ENCODE measurements at regions not wholly inside any gene's neighbourhood (a gene's known extent, or its start where the extent isn't known, plus 50 kb on each side); places are given as distances from the start of the nearest gene placed in this dataset.

- ChIA-PET CTCF (ENCODE audit: unreplicated experiment) (interaction anchor here (0.6 kb wide), 1 partner anchor 57 kb away, joined by 3 read pairs; no protein-coding TSS in a partner anchor), POLR2A (interaction anchor here (0.6 kb wide), 1 partner anchor 74 kb away, joined by 6 read pairs; no protein-coding TSS in a partner anchor)
- Histone ChIP-seq H4K20me1 (ENCODE audit: insufficient read depth, low read length) (no peaks in the 10 kb centered on the region), H3K4me2 (ENCODE audit: low read length) (no peak overlapping the region), H3K4me3 (ENCODE audit: low read depth, low read length, poor library complexity, severe bottlenecking) (no peak overlapping the region), H3K79me2 (ENCODE audit: insufficient read depth, low read depth, low read length) (no peaks in the 10 kb centered on the region), H3K4me1 (ENCODE audit: insufficient read depth, low read length, poor library complexity, severe bottlenecking) (no peaks in the 10 kb centered on the region), H3K36me3 (ENCODE audit: insufficient read depth, low read length) (no peaks in the 10 kb centered on the region), H3K9me3 (ENCODE audit: low read length) (no peaks in the 10 kb centered on the region), H2AFZ (ENCODE audit: low read length) (no peak overlapping the region), H3K9me2 (ENCODE audit: insufficient read depth, low read length) (no peaks in the 10 kb centered on the region), H3K27ac (ENCODE audit: low read depth, low read length, poor library complexity, severe bottlenecking) (no peak overlapping the region)
- TF ChIP-seq CTCF (conservative IDR thresholded peaks at IDR 0.05; ENCODE audit: low read length) (no peak), EZH2phosphoT487 (IDR thresholded peaks at IDR 0.05; ENCODE audit: borderline replicate concordance, low read depth, low read length) (no peak)
- no peak for DNase-seq (ENCODE audit: low spot score)
- BruUV-seq (replicated peaks): no TSS peak
- intact Hi-C loops (cut with micrococcal nuclease; ENCODE audit: unreplicated experiment): no loop called here
These were observed 164.0 kb upstream of the DTNBP1 start for GRCh38 chr6:15826814-15827318.

GRCh38 chr6:15825332-15825930 lies 162.6 kb upstream of the DTNBP1 start:
- ChIA-PET POLR2A (interaction anchor here (0.8 kb wide), 1 partner anchor 15 kb away, joined by 3 read pairs; no protein-coding TSS in a partner anchor), CTCF (ENCODE audit: unreplicated experiment) (no interaction called here)
- Histone ChIP-seq H3K4me3 (ENCODE audit: low read depth, low read length, poor library complexity, severe bottlenecking) (no peak overlapping the region), H3K36me3 (ENCODE audit: insufficient read depth, low read length) (no peaks in the 10 kb centered on the region), H3K27ac (ENCODE audit: low read depth, low read length, poor library complexity, severe bottlenecking) (no peak overlapping the region), H3K4me1 (ENCODE audit: insufficient read depth, low read length, poor library complexity, severe bottlenecking) (no peaks in the 10 kb centered on the region), H3K9me2 (ENCODE audit: insufficient read depth, low read length) (no peaks in the 10 kb centered on the region), H3K79me2 (ENCODE audit: insufficient read depth, low read depth, low read length) (no peaks in the 10 kb centered on the region), H2AFZ (ENCODE audit: low read length) (no peak overlapping the region), H3K9me3 (ENCODE audit: low read length) (no peaks in the 10 kb centered on the region), H4K20me1 (ENCODE audit: insufficient read depth, low read length) (no peaks in the 10 kb centered on the region), H3K4me2 (ENCODE audit: low read length) (no peak overlapping the region)
- DNase-seq (ENCODE audit: low spot score): no peak
- intact Hi-C loops (cut with micrococcal nuclease; ENCODE audit: unreplicated experiment): no loop called here
- no TSS peak for BruUV-seq (replicated peaks)
- TF ChIP-seq CTCF (conservative IDR thresholded peaks at IDR 0.05; ENCODE audit: low read length) (no peak), EZH2phosphoT487 (IDR thresholded peaks at IDR 0.05; ENCODE audit: borderline replicate concordance, low read depth, low read length) (no peak)

GRCh38 chr6:15824811-15825210 lies 162.0 kb upstream of the DTNBP1 start:
- no peaks in the 10 kb centered on the region for H3K4me1 ChIP-seq (ENCODE audit: insufficient read depth, low read length, poor library complexity, severe bottlenecking)
- H3K9me3 ChIP-seq (ENCODE audit: low read length): no peaks in the 10 kb centered on the region
- ChIA-PET CTCF (ENCODE audit: unreplicated experiment) (no interaction called here), POLR2A (interaction anchor here (0.7 to 0.8 kb wide), 2 partner anchors 14 to 396 kb away, joined by 3 read pairs; no protein-coding TSS in a partner anchor)
- DNase-seq (ENCODE audit: low spot score): no peak
- no peaks in the 10 kb centered on the region for H3K79me2 ChIP-seq (ENCODE audit: insufficient read depth, low read depth, low read length)
- TF ChIP-seq EZH2phosphoT487 (IDR thresholded peaks at IDR 0.05; ENCODE audit: borderline replicate concordance, low read depth, low read length) (no peak), CTCF (conservative IDR thresholded peaks at IDR 0.05; ENCODE audit: low read length) (no peak)
- no peak overlapping the region for H3K4me3 ChIP-seq (ENCODE audit: low read depth, low read length, poor library complexity, severe bottlenecking)
- intact Hi-C loops (cut with micrococcal nuclease; ENCODE audit: unreplicated experiment): no loop called here
- H3K9me2 ChIP-seq (ENCODE audit: insufficient read depth, low read length): no peaks in the 10 kb centered on the region
- no TSS peak for BruUV-seq (replicated peaks)
- no peak overlapping the region for H2AFZ ChIP-seq (ENCODE audit: low read length)
- H4K20me1 ChIP-seq (ENCODE audit: insufficient read depth, low read length): no peaks in the 10 kb centered on the region
- no peak overlapping the region for H3K4me2 ChIP-seq (ENCODE audit: low read length)
- no peaks in the 10 kb centered on the region for H3K36me3 ChIP-seq (ENCODE audit: insufficient read depth, low read length)
- H3K27ac ChIP-seq (ENCODE audit: low read depth, low read length, poor library complexity, severe bottlenecking): no peak overlapping the region

Measured in OCI-LY7 (cell line).